H9 (cell line): ENCODE measurements at regions not wholly inside any gene's neighbourhood (a gene's known extent, or its start where the extent isn't known, plus 50 kb on each side); places are given as distances from the start of the nearest gene placed in this dataset.

ENCODE experiments used
- DNase-seq: peaks from one replicate; pipeline ENCODE4 v3.0.0-alpha.2; 2017
- H2AFZ ChIP-seq: one replicate; pipeline ENCODE4 v1.6.1; 2013; ENCODE audit warnings: mild to moderate bottlenecking, low read length, control low read depth, moderate library complexity
- H2AK5ac ChIP-seq: 2 replicates; pipeline ENCODE4 v1.6.1; 2013; ENCODE audit warnings: low read length, control low read depth, mixed read lengths; ENCODE audit not compliant: insufficient read length
- H2BK120ac ChIP-seq: one replicate; pipeline ENCODE4 v1.6.1; 2013; ENCODE audit warnings: low read depth, mild to moderate bottlenecking, low read length, control low read depth, inconsistent platforms; ENCODE audit not compliant: poor library complexity, severe bottlenecking
- H2BK12ac ChIP-seq: 2 replicates; pipeline ENCODE4 v1.6.1; 2013; ENCODE audit warnings: low read length, control low read depth, mixed read lengths, low read depth; ENCODE audit not compliant: insufficient read length
- H2BK15ac ChIP-seq: 2 replicates; pipeline ENCODE4 v1.6.1; 2013; ENCODE audit warnings: low read depth, low read length, control low read depth
- H2BK20ac ChIP-seq: one replicate; pipeline ENCODE4 v1.6.1; 2013; ENCODE audit warnings: low read depth, mild to moderate bottlenecking, low read length, control low read depth, inconsistent platforms; ENCODE audit not compliant: poor library complexity, severe bottlenecking
- H2BK5ac ChIP-seq: 2 replicates; pipeline ENCODE4 v1.6.1; 2013; ENCODE audit warnings: low read length, control low read depth, mixed read lengths; ENCODE audit not compliant: insufficient read length
- H3K14ac ChIP-seq: 2 replicates; pipeline ENCODE4 v1.6.1; 2013; ENCODE audit warnings: low read length, control low read depth; ENCODE audit not compliant: insufficient read depth
- H3K18ac ChIP-seq: 2 replicates; pipeline ENCODE4 v1.6.1; 2013; ENCODE audit warnings: low read depth, mild to moderate bottlenecking, mixed read lengths, low read length, control low read depth; ENCODE audit not compliant: insufficient read length
- H3K23ac ChIP-seq: 2 replicates; pipeline ENCODE4 v1.6.1; 2013; ENCODE audit warnings: low read length, control low read depth, mixed read lengths, low read depth; ENCODE audit not compliant: insufficient read length
- H3K23me2 ChIP-seq: 2 replicates; pipeline ENCODE4 v1.6.1; 2013; ENCODE audit warnings: low read depth, mild to moderate bottlenecking, mixed read lengths, low read length, control low read depth; ENCODE audit not compliant: insufficient read length, poor library complexity, severe bottlenecking
- H3K27ac ChIP-seq: 2 replicates; pipeline ENCODE4 v1.5.1; 2013; ENCODE audit warnings: low read length, control low read depth, mixed read lengths, low read depth; ENCODE audit not compliant: insufficient read length
- H3K27me3 ChIP-seq: 2 replicates; pipeline ENCODE4 v1.6.1; 2013; ENCODE audit warnings: low read length, control low read depth, inconsistent platforms; ENCODE audit not compliant: insufficient read depth
- H3K4ac ChIP-seq: 2 replicates; pipeline ENCODE4 v1.6.1; 2013; ENCODE audit warnings: low read depth, mild to moderate bottlenecking, control low read depth, inconsistent platforms, low read length, moderate library complexity
- H3K4me1 ChIP-seq: 2 replicates; pipeline ENCODE4 v1.6.1; 2013; ENCODE audit warnings: low read length, control low read depth, inconsistent platforms; ENCODE audit not compliant: insufficient read depth
- H3K4me2 ChIP-seq: 2 replicates; pipeline ENCODE4 v1.6.1; 2013; ENCODE audit warnings: low read length, control low read depth, mixed read lengths; ENCODE audit not compliant: insufficient read length, insufficient read depth
- H3K56ac ChIP-seq: 2 replicates; pipeline ENCODE4 v1.6.1; 2013; ENCODE audit warnings: low read depth, mild to moderate bottlenecking, mixed read lengths, low read length, control low read depth; ENCODE audit not compliant: insufficient read length
- H3K79me1 ChIP-seq: 2 replicates; pipeline ENCODE4 v1.6.1; 2013; ENCODE audit warnings: low read depth, mild to moderate bottlenecking, moderate library complexity, low read length, control low read depth, inconsistent platforms; ENCODE audit not compliant: insufficient read depth, poor library complexity, severe bottlenecking
- H3K79me2 ChIP-seq: 2 replicates; pipeline ENCODE4 v1.6.1; 2013; ENCODE audit warnings: low read length, control low read depth, inconsistent platforms; ENCODE audit not compliant: insufficient read depth
- H3K9ac ChIP-seq: 2 replicates; pipeline ENCODE4 v1.6.1; 2013; ENCODE audit warnings: low read length, control low read depth, mixed read lengths; ENCODE audit not compliant: insufficient read length; ENCODE audit errors: extremely low read depth
- H3K9me3 ChIP-seq: one replicate; pipeline ENCODE4 v1.6.1; 2013; ENCODE audit warnings: low read depth, low read length, inconsistent platforms; ENCODE audit not compliant: control insufficient read depth
- H3T11ph ChIP-seq: one replicate; pipeline ENCODE4 v1.6.1; 2013; ENCODE audit warnings: mild to moderate bottlenecking, low read length, control low read depth, inconsistent platforms
- H4K20me1 ChIP-seq: one replicate; pipeline ENCODE4 v1.6.1; 2013; ENCODE audit not compliant: control insufficient read depth, insufficient read length, insufficient read depth
- H4K5ac ChIP-seq: 2 replicates; pipeline ENCODE4 v1.6.1; 2013; ENCODE audit warnings: low read depth, mild to moderate bottlenecking, mixed read lengths, low read length, control low read depth; ENCODE audit not compliant: insufficient read length
- H4K8ac ChIP-seq: replicated peaks from 2 replicates; pipeline ENCODE4 v1.6.1; 2013; ENCODE audit warnings: low read length, control low read depth, mixed read lengths, low read depth; ENCODE audit not compliant: insufficient read length
- H4K91ac ChIP-seq: 2 replicates; pipeline ENCODE4 v1.6.1; 2013; ENCODE audit warnings: low read depth, mild to moderate bottlenecking, moderate library complexity, mixed read lengths, low read length, control low read depth; ENCODE audit not compliant: insufficient read length
- H3K27ac Mint-ChIP-seq, 3 experiments: 2 replicates in 2 of 3; 3 replicates in 1 of 3; pipeline ENCODE4 v1.8.0; 2020 to 2021; ENCODE audit warnings: mixed read lengths in 3 of 3, mild to moderate bottlenecking in 1 of 3, moderate library complexity in 1 of 3
- H3K27me3 Mint-ChIP-seq: 2 replicates; pipeline ENCODE4 v1.8.0; 2021; ENCODE audit warnings: low read depth, mild to moderate bottlenecking, moderate library complexity, mixed read lengths
- H3K36me3 Mint-ChIP-seq, 3 experiments: 2 replicates in 2 of 3; 3 replicates in 1 of 3; pipeline ENCODE4 v1.8.0; 2020 to 2021; ENCODE audit warnings: low read depth in 3 of 3, mixed read lengths in 3 of 3; ENCODE audit not compliant: insufficient read depth in 1 of 3
- H3K4me1 Mint-ChIP-seq, 2 experiments: 2 replicates each; pipeline ENCODE4 v1.8.0; 2020; ENCODE audit warnings: mixed read lengths in 2 of 2
- H3K4me3 Mint-ChIP-seq, 2 experiments: 2 replicates in 1 of 2; 3 replicates in 1 of 2; pipeline ENCODE4 v1.8.0; 2020 to 2021; ENCODE audit warnings: mild to moderate bottlenecking in 2 of 2, mixed read lengths in 2 of 2, moderate library complexity in 1 of 2
- H3K9me3 Mint-ChIP-seq, 2 experiments: 2 replicates in 1 of 2; 3 replicates in 1 of 2; pipeline ENCODE4 v1.8.0; 2020; ENCODE audit warnings: mild to moderate bottlenecking in 2 of 2, mixed read lengths in 2 of 2, moderate library complexity in 1 of 2
- WGBS: extraction: QIAGEN DNeasy Blood & Tissue Kit; methylation state at CpG from one replicate; pipeline ENCODE4 v1.1.7; 2013; ENCODE audit warnings: missing lambda C conversion rate, low lambda C conversion rate, mixed read lengths; ENCODE audit not compliant: insufficient read length; ENCODE audit errors: extremely low coverage; 5-methylcytosine and 5-hydroxymethylcytosine counted together
- TF ChIP-seq, protein P1 (sequence below): fragments of 200-600 bp; sonication (generic); conservative IDR thresholded peaks from 3 replicates; pipeline ENCODE4 v1.8.0; 2021; ENCODE audit warnings: antibody characterized with exemption, mild to moderate bottlenecking

DNA sequence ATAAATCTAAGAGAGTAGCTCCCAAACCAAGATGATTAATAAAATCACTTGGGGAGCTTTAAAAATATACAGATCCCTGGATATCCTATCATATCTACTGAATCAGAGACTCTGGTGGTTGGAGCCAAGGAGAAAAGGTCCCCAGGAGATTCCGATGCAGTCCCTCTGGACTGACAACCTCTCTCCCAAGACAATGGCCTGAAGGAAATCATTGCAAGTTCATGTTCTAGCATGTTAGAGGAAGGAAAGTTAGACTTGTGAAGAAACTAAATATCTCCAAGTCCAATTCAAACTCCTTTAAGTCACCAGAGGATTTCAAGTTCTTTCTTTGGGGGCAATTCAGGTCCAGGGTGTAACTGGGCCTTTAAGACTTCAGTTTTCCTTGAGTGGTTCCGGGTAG is 84.7 kb upstream of the MEDAG start:
- TF ChIP-seq, protein P1, sequence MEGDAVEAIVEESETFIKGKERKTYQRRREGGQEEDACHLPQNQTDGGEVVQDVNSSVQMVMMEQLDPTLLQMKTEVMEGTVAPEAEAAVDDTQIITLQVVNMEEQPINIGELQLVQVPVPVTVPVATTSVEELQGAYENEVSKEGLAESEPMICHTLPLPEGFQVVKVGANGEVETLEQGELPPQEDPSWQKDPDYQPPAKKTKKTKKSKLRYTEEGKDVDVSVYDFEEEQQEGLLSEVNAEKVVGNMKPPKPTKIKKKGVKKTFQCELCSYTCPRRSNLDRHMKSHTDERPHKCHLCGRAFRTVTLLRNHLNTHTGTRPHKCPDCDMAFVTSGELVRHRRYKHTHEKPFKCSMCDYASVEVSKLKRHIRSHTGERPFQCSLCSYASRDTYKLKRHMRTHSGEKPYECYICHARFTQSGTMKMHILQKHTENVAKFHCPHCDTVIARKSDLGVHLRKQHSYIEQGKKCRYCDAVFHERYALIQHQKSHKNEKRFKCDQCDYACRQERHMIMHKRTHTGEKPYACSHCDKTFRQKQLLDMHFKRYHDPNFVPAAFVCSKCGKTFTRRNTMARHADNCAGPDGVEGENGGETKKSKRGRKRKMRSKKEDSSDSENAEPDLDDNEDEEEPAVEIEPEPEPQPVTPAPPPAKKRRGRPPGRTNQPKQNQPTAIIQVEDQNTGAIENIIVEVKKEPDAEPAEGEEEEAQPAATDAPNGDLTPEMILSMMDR: no peak
- Histone ChIP-seq H3K27ac (no peak overlapping the region), H3K18ac (no peak overlapping the region), H3K4me1 (no peaks in the 10 kb centered on the region), H3K56ac (no peak overlapping the region), H2BK5ac (no peak overlapping the region), H3K9me3 (no peaks in the 10 kb centered on the region), H3K4ac (no peak overlapping the region), H3K4me2 (no peak overlapping the region), H2BK15ac (no peak overlapping the region), H2BK12ac (no peak overlapping the region), H4K8ac (no peak overlapping the region), H2BK20ac (no peak overlapping the region), H3K23ac (no peak overlapping the region), H4K20me1 (no peaks in the 10 kb centered on the region), H3K9ac (no peak overlapping the region), H3K14ac (no peak overlapping the region), H3K79me2 (no peaks in the 10 kb centered on the region), H4K5ac (no peak overlapping the region), H3T11ph (no peak overlapping the region), H2AK5ac (no peak overlapping the region), H3K27me3 (peaks cover 2% of the 10 kb centered on the region; the same call in 1 of the 2 replicates), H3K23me2 (no peaks in the 10 kb centered on the region), H3K79me1 (no peaks in the 10 kb centered on the region), H2AFZ (no peak overlapping the region), H4K91ac (no peak overlapping the region), H2BK120ac (no peak overlapping the region)
- DNase-seq: no peak
- no peak overlapping the region for H3K4me3 Mint-ChIP-seq
- H3K27me3 Mint-ChIP-seq: peaks cover 26% of the 10 kb centered on the region
- H3K36me3 Mint-ChIP-seq: no peaks in the 10 kb centered on the region
- WGBS: no CpG with 5 or more reads among the region's 2 CpGs
- no peak overlapping the region for H3K27ac Mint-ChIP-seq
- peaks cover 6 to 10% of the 10 kb centered on the region in 2 experiments; a peak in 3 of 4 replicates for H3K4me1 Mint-ChIP-seq
- no peaks in the 10 kb centered on the region for H3K9me3 Mint-ChIP-seq
